ENCODE measurements at regions not wholly inside any gene's neighbourhood (a gene's known extent, or its start where the extent isn't known, plus 50 kb on each side); places are given as distances from the start of the nearest gene placed in this dataset.

DNA sequence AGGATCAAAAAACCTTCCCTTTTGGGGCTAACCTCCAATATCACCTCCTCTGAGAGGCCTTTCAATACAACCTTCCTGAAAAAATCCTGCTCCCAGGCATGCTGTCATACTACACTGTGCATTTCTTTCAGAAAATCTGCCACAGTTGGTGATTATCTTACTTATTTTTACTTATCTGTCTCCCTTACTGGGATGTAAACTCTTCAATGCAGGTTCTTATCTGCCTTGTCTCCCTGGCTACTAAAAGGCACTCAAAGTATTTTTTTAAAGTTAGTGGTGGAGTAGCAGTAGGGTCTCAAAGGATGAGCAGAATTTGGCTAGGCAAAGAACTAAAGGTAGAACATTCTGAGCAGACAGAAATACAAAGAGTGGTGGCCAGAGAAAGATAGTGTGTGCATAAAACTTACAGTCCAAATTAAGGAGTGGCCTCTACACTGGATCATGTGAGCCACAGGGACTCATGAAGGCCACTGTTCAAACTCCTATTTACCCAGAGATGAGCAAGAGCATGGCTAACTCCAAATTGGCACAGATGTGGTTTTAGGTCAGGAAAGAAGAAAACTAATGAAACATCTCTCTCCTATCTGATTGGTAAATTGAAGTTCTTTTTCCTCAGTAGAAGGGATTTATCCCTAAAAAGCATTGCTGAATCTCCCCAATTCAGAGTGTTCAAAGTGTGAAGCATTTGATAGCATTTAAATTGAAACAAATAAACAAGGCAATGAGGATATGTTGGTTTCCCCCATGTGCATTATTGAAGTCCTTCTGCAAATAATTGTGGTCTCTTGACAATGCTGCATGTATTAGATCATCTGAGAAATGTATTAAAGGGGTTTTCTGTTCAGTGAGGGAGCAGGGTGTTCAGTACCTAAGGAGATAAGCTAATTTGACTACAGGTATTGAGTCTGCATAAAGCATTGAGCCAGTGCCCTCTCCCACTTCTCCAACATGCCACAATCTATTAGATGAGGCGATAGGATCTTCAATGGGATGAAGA is 285.5 kb downstream of the MREG start:
- H2AFZ ChIP-seq (ENCODE audit: low read length), result no peak overlapping the region
- no peak overlapping the region for H4K8ac ChIP-seq (ENCODE audit: extremely low read depth, insufficient read depth, low read length)
- H4K91ac ChIP-seq (replicated peaks; ENCODE audit: insufficient read length, low read length), result no peak overlapping the region
- H3K4me3 ChIP-seq (ENCODE audit: extremely low read depth in 1 of 4, insufficient read depth in 2 of 4, low read depth in 3 of 4, low read length in 4 of 4), result no peak overlapping the region
- H4K20me1 ChIP-seq (replicated peaks in 1 of 2; ENCODE audit: control insufficient read depth in 1 of 2, insufficient read depth in 2 of 2, low read length in 2 of 2), result no peaks in the 10 kb centered on the region
- H3K9me3 ChIP-seq (ENCODE audit: insufficient read depth in 2 of 2, low read depth in 1 of 2, low read length in 1 of 2), result no peaks in the 10 kb centered on the region
- H2BK20ac ChIP-seq (ENCODE audit: low read length), result no peak overlapping the region
- H3K56ac ChIP-seq (replicated peaks; ENCODE audit: insufficient read length, low read depth, low read length), result no peak overlapping the region
- no peaks in the 10 kb centered on the region for H3K23me2 ChIP-seq (ENCODE audit: low read depth, low read length)
- H2BK12ac ChIP-seq (ENCODE audit: low read depth, low read length), result no peak overlapping the region
- H3K79me2 ChIP-seq (ENCODE audit: control insufficient read depth in 1 of 2, insufficient read depth in 2 of 2, low read length in 2 of 2), result no peaks in the 10 kb centered on the region
- H2AK5ac ChIP-seq (ENCODE audit: low read depth, low read length), result no peak overlapping the region
- no peaks in the 10 kb centered on the region for H3K27me3 ChIP-seq (replicated peaks in 1 of 4; ENCODE audit: control insufficient read depth in 3 of 4, extremely low read depth in 1 of 4, insufficient read depth in 3 of 4, low read length in 3 of 4)
- no peak overlapping the region for H3K18ac ChIP-seq (ENCODE audit: extremely low read depth, low read length)
- no peaks in the 10 kb centered on the region for H3K36me3 ChIP-seq (ENCODE audit: control insufficient read depth in 2 of 4, insufficient read depth in 4 of 4, low read length in 3 of 4)
- no peak overlapping the region for H3K14ac ChIP-seq (ENCODE audit: insufficient read length)
- DNase-seq (ENCODE audit: low read depth in 1 of 2, low spot score in 2 of 2) (no peak), FAIRE-seq (no peak)
- no peaks in the 10 kb centered on the region for H3K79me1 ChIP-seq (ENCODE audit: low read depth, low read length)
- no peak overlapping the region for H3K27ac ChIP-seq (ENCODE audit: low read depth, low read length)
- CTCF ChIA-PET (ENCODE audit: partially characterized antibody), result interaction anchor here (1.9 kb wide), 1 partner anchor 9 kb away, joined by 6 read pairs; no protein-coding TSS in a partner anchor
- H4K5ac ChIP-seq (ENCODE audit: insufficient read length, low read depth, low read length), result no peak overlapping the region
- 94% methylated on average over 1 of the region's 1 CpG; no CpG with 5 or more reads in 1 of the 2 experiments for WGBS, 2 experiments (ENCODE audit: extremely low coverage in 1 of 2, insufficient coverage in 1 of 2, insufficient read length in 1 of 2, insufficient replicate concordance in 2 of 2, low coverage in 1 of 2, low lambda C conversion rate in 2 of 2, missing lambda C conversion rate in 1 of 2)
- H3K4me2 ChIP-seq (ENCODE audit: insufficient read depth in 1 of 2, low read depth in 2 of 2, low read length in 2 of 2), result no peak overlapping the region
- no peak overlapping the region for H3K4ac ChIP-seq (replicated peaks; ENCODE audit: insufficient read length, low read depth, low read length)
- H2BK120ac ChIP-seq (replicated peaks; ENCODE audit: low read depth, low read length), result no peak overlapping the region
- H3K4me1 ChIP-seq (replicated peaks in 1 of 4; ENCODE audit: control insufficient read depth in 3 of 4, insufficient read depth in 4 of 4, low read length in 3 of 4), result no peaks in the 10 kb centered on the region
- no peak overlapping the region for H2BK5ac ChIP-seq (ENCODE audit: low read depth, low read length)
- H3K9ac ChIP-seq (replicated peaks in 1 of 4; ENCODE audit: extremely low read depth in 1 of 4, low read depth in 3 of 4, low read length in 3 of 4), result no peak overlapping the region
- H2BK15ac ChIP-seq (ENCODE audit: low read length), result no peak overlapping the region
- POLR2A ChIA-PET (ENCODE audit: partially characterized antibody), result no interaction called here
- no peak overlapping the region for H3K23ac ChIP-seq (ENCODE audit: insufficient read length)
- no peak for TF ChIP-seq CREB1 (IDR thresholded peaks at IDR 0.05)
- TF ChIP-seq, protein P1, sequence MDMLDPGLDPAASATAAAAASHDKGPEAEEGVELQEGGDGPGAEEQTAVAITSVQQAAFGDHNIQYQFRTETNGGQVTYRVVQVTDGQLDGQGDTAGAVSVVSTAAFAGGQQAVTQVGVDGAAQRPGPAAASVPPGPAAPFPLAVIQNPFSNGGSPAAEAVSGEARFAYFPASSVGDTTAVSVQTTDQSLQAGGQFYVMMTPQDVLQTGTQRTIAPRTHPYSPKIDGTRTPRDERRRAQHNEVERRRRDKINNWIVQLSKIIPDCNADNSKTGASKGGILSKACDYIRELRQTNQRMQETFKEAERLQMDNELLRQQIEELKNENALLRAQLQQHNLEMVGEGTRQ (IDR thresholded peaks at IDR 0.05; ENCODE audit: low read length), result no peak
- TF ChIP-seq, protein P2, sequence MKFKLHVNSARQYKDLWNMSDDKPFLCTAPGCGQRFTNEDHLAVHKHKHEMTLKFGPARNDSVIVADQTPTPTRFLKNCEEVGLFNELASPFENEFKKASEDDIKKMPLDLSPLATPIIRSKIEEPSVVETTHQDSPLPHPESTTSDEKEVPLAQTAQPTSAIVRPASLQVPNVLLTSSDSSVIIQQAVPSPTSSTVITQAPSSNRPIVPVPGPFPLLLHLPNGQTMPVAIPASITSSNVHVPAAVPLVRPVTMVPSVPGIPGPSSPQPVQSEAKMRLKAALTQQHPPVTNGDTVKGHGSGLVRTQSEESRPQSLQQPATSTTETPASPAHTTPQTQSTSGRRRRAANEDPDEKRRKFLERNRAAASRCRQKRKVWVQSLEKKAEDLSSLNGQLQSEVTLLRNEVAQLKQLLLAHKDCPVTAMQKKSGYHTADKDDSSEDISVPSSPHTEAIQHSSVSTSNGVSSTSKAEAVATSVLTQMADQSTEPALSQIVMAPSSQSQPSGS (IDR thresholded peaks at IDR 0.05; ENCODE audit: low read length), result no peak
- TF ChIP-seq CBX5 (IDR thresholded peaks at IDR 0.05; ENCODE audit: low read depth, low read length), result no peak
- TF ChIP-seq ASH2L (IDR thresholded peaks at IDR 0.05; ENCODE audit: low read length), result no peak
- TF ChIP-seq JUN (IDR thresholded peaks at IDR 0.05; ENCODE audit: low read depth, low read length), result no peak
- no peak for TF ChIP-seq BACH1 (IDR thresholded peaks at IDR 0.05; ENCODE audit: low read length)
- TF ChIP-seq NRF1 (IDR thresholded peaks at IDR 0.05; ENCODE audit: low read depth, low read length), result no peak
- no peak for TF ChIP-seq CHD2 (IDR thresholded peaks at IDR 0.05; ENCODE audit: low read length)
- no peak for TF ChIP-seq TCF12 (IDR thresholded peaks at IDR 0.05; ENCODE audit: low read depth, low read length)
- no peak for TF ChIP-seq SP4 (IDR thresholded peaks at IDR 0.05; ENCODE audit: low read length)

All from H1 (cell line).